ENCODE measurements at regions not wholly inside any gene's neighbourhood (a gene's known extent, or its start where the extent isn't known, plus 50 kb on each side); places are given as distances from the start of the nearest gene placed in this dataset.

DNA sequence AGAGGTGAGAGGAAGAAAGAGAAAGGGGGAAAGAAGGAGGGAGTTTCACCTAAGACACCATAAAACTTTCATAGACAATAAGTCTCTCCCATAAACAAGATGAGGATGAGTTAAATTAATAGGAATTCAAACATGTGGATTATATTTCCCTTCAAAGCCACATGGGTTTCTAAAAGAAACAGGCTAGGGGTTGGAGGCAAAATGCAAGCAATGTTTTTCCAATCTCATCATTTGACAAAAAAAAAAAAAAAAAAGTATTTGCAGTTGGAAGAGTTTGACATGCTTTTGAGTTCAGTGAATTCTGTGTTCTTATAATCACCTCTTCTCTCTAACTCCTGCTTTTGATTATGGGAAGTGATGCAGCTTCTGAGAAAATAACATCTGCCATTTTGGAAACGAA lies 186.1 kb upstream of the ADRA1D start:
- no peak for TF ChIP-seq EZH2 (IDR thresholded peaks at IDR 0.05; ENCODE audit: low read length, missing control alignments)
- TF ChIP-seq, protein P1, sequence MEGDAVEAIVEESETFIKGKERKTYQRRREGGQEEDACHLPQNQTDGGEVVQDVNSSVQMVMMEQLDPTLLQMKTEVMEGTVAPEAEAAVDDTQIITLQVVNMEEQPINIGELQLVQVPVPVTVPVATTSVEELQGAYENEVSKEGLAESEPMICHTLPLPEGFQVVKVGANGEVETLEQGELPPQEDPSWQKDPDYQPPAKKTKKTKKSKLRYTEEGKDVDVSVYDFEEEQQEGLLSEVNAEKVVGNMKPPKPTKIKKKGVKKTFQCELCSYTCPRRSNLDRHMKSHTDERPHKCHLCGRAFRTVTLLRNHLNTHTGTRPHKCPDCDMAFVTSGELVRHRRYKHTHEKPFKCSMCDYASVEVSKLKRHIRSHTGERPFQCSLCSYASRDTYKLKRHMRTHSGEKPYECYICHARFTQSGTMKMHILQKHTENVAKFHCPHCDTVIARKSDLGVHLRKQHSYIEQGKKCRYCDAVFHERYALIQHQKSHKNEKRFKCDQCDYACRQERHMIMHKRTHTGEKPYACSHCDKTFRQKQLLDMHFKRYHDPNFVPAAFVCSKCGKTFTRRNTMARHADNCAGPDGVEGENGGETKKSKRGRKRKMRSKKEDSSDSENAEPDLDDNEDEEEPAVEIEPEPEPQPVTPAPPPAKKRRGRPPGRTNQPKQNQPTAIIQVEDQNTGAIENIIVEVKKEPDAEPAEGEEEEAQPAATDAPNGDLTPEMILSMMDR (conservative IDR thresholded peaks at IDR 0.05 in 1 of 2, IDR thresholded peaks at IDR 0.05 in 1 of 2; ENCODE audit: low read depth in 1 of 2, low read length in 2 of 2), result no peak

Data from fibroblast of lung (primary cell).